ENCODE measurements at regions not wholly inside any gene's neighbourhood (a gene's known extent, or its start where the extent isn't known, plus 50 kb on each side); places are given as distances from the start of the nearest gene placed in this dataset.

DNA sequence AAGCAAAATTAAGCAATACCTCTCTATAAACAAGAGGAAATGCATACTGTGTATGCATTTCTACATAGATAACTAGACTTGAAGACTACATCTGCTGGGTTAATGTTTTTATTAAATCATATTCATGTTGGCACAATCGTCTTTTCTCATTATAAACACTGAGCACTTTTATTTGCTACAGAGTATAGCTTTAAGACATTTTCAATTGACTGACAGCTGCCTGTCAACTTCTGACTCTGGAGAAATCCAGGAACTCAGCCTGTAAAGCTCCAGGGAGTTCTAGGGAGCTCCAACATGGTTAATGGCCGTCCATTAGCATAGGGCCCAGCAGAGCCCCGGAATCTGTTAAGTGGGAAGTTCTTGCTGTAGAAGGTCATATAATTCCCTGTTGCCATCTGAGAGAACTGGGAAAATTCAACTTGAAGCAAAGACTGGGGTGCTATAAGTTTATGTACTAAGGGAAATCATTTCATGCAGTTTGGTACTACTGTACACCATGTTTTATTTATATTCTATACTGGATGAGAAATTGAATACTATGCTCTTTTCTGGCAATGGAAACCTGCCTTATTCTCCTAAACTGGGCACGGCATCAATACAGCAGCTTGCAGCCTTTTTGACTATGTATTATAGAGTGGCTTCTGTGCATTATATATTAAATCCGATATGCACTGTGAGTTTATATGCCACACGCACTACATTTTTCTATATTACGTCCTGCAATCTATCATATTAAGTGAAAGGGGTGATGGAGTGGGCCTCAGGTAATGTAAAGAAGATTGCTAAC, 243.5 kb upstream of the ZNF521 start:
- Histone ChIP-seq H3K79me2 (ENCODE audit: control insufficient read depth, insufficient read depth, low read length) (no peaks in the 10 kb centered on the region), H2AFZ (ENCODE audit: low read depth, low read length) (no peak overlapping the region), H3K9me1 (replicated peaks; ENCODE audit: control insufficient read depth, extremely low read depth, insufficient read depth, low read length) (no peaks in the 10 kb centered on the region), H3K4me3 (replicated peaks in 1 of 3; ENCODE audit: insufficient read depth in 1 of 3, low read depth in 1 of 3, low read length in 3 of 3) (no peak overlapping the region), H3K27me3 (ENCODE audit: control insufficient read depth in 2 of 2, insufficient read depth in 2 of 2, low read length in 2 of 2) (peaks cover 0 to 8% of the 10 kb centered on the region in 2 experiments), H4K20me1 (replicated peaks; ENCODE audit: control insufficient read depth, extremely low read depth, insufficient read depth, low read length) (no peaks in the 10 kb centered on the region), H3K36me3 (ENCODE audit: control insufficient read depth in 2 of 2, extremely low read depth in 1 of 2, insufficient read depth in 2 of 2, low read length in 2 of 2) (no peaks in the 10 kb centered on the region), H3K9me3 (replicated peaks; ENCODE audit: control insufficient read depth, insufficient read depth, low read length) (no peaks in the 10 kb centered on the region), H3K4me2 (ENCODE audit: insufficient read depth, low read length) (no peak overlapping the region), H3K4me1 (ENCODE audit: control insufficient read depth, extremely low read depth, insufficient read depth, low read length) (no peaks in the 10 kb centered on the region), H3K27ac (ENCODE audit: insufficient read depth, low read depth, low read length) (no peak overlapping the region), H3K9ac (replicated peaks; ENCODE audit: extremely low read depth, insufficient read depth, low read length) (no peak overlapping the region)
- intact Hi-C loops (cut with micrococcal nuclease) (no loop called here), dilution Hi-C loops (cut with MboI; ENCODE audit: extremely low pct_ligation_motif_present, low sequenced_read_pairs) (no loop called here)
- ChIA-PET POLR2A (no interaction called here), CTCF (interaction anchor here (0.6 kb wide), 1 partner anchor 66 kb away, joined by 3 read pairs; no protein-coding TSS in a partner anchor)
- no peak for DNase-seq (ENCODE audit: low read depth, low spot score)
- FAIRE-seq, result no peak
- BruUV-seq (replicated peaks), result no TSS peak
- no peak for TF ChIP-seq GATA2 (IDR thresholded peaks at IDR 0.05; ENCODE audit: insufficient read depth, insufficient read length, low read depth, low read length)

DNA sequence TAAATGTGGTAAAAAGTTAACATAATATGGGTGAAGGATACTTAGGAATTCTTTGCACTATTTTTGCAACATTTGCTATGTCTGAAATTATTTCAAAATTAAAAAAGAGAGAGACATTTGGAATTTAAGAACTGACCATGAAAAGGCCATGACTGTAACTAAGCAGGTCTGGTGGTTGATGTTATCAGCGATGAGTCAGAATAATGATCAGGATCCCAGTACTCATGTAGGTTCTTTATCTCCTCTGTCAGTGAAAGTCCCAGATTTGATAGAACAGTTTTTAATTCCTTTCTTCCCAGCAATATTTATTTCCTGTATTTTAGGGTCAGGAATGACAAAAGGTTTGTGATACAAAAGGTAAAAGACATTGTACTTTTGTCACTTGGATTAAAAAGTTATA, 242.4 kb upstream of the ZNF521 start:
- no TSS peak for BruUV-seq (replicated peaks)
- no peaks in the 10 kb centered on the region for H4K20me1 ChIP-seq (replicated peaks; ENCODE audit: control insufficient read depth, extremely low read depth, insufficient read depth, low read length)
- dilution Hi-C loops (cut with MboI; ENCODE audit: extremely low pct_ligation_motif_present, low sequenced_read_pairs), result no loop called here
- intact Hi-C loops (cut with micrococcal nuclease), result no loop called here
- no peak overlapping the region for H3K4me2 ChIP-seq (ENCODE audit: insufficient read depth, low read length)
- H3K79me2 ChIP-seq (ENCODE audit: control insufficient read depth, insufficient read depth, low read length), result no peaks in the 10 kb centered on the region
- no peak overlapping the region for H3K27ac ChIP-seq (ENCODE audit: insufficient read depth, low read depth, low read length)
- H3K4me3 ChIP-seq (replicated peaks in 1 of 3; ENCODE audit: insufficient read depth in 1 of 3, low read depth in 1 of 3, low read length in 3 of 3), result no peak overlapping the region
- H3K27me3 ChIP-seq (ENCODE audit: control insufficient read depth in 2 of 2, insufficient read depth in 2 of 2, low read length in 2 of 2), result peaks cover 0 to 8% of the 10 kb centered on the region in 2 experiments
- no peak overlapping the region for H3K9ac ChIP-seq (replicated peaks; ENCODE audit: extremely low read depth, insufficient read depth, low read length)
- no peaks in the 10 kb centered on the region for H3K36me3 ChIP-seq (ENCODE audit: control insufficient read depth in 2 of 2, extremely low read depth in 1 of 2, insufficient read depth in 2 of 2, low read length in 2 of 2)
- ChIA-PET POLR2A (no interaction called here), CTCF (no interaction called here)
- no peaks in the 10 kb centered on the region for H3K9me1 ChIP-seq (replicated peaks; ENCODE audit: control insufficient read depth, extremely low read depth, insufficient read depth, low read length)
- no peaks in the 10 kb centered on the region for H3K4me1 ChIP-seq (ENCODE audit: control insufficient read depth, extremely low read depth, insufficient read depth, low read length)
- no peak for FAIRE-seq
- TF ChIP-seq GATA2 (IDR thresholded peaks at IDR 0.05; ENCODE audit: insufficient read depth, insufficient read length, low read depth, low read length), result peak; percentile 19
- TF ChIP-seq MYC (IDR thresholded peaks at IDR 0.05; ENCODE audit: low read depth, low read length), result no peak
- H2AFZ ChIP-seq (ENCODE audit: low read depth, low read length), result no peak overlapping the region
- DNase-seq (ENCODE audit: low read depth, low spot score), result no peak
- no peaks in the 10 kb centered on the region for H3K9me3 ChIP-seq (replicated peaks; ENCODE audit: control insufficient read depth, insufficient read depth, low read length)
